GM18505 (cell line): ENCODE measurements at regions not wholly inside any gene's neighbourhood (a gene's known extent, or its start where the extent isn't known, plus 50 kb on each side); places are given as distances from the start of the nearest gene placed in this dataset.

ENCODE experiments used
- ATAC-seq: cut with Tn5 transposase; IDR thresholded peaks from one replicate; pipeline ENCODE4 v1.9.1; 2021; ENCODE audit not compliant: unreplicated experiment
- POLR2A ChIP-seq: IDR thresholded peaks from 4 replicates; pipeline ENCODE4 v1.6.1; 2011; ENCODE audit warnings: borderline replicate concordance; ENCODE audit not compliant: insufficient read depth, insufficient read length; ENCODE audit errors: extremely low read depth

- no peak for TF ChIP-seq POLR2A
- ATAC-seq = no peak
Observed at GRCh38 chr5:17794201-17794600, 159.9 kb downstream of the TAF11L14 start.

- no peak for ATAC-seq
- no peak for TF ChIP-seq POLR2A
Observed at GRCh38 chr5:17794815-17795214, 160.6 kb downstream of the TAF11L14 start.

- no peak for TF ChIP-seq POLR2A
- no peak for ATAC-seq
Observed at GRCh38 chr5:17796142-17796541, 161.9 kb downstream of the TAF11L14 start.

- ATAC-seq = no peak
- TF ChIP-seq POLR2A = no peak
Observed at GRCh38 chr5:17796757-17797396, 162.6 kb downstream of the TAF11L14 start.

- no peak for TF ChIP-seq POLR2A
- ATAC-seq = no peak
Observed at GRCh38 chr5:17799521-17799920, 165.3 kb downstream of the TAF11L14 start.

- TF ChIP-seq POLR2A = no peak
- no peak for ATAC-seq
Observed at GRCh38 chr5:17801595-17801994, 167.3 kb downstream of the TAF11L14 start.

- no peak for TF ChIP-seq POLR2A
- no peak for ATAC-seq
Observed at GRCh38 chr5:17802256-17802655, 168.0 kb downstream of the TAF11L14 start.

GRCh38 chr5:17803971-17804370 lies 169.7 kb downstream of the TAF11L14 start:
- no peak for ATAC-seq
- TF ChIP-seq POLR2A = no peak

GRCh38 chr5:17805227-17805825 lies 171.1 kb downstream of the TAF11L14 start:
- no peak for TF ChIP-seq POLR2A
- ATAC-seq = no peak

GRCh38 chr5:17806818-17807468 lies 172.7 kb downstream of the TAF11L14 start:
- no peak for TF ChIP-seq POLR2A
- no peak for ATAC-seq

GRCh38 chr5:17808566-17808965 lies 174.3 kb downstream of the TAF11L14 start:
- ATAC-seq = no peak
- TF ChIP-seq POLR2A = no peak

GRCh38 chr5:17810734-17811133 lies 176.5 kb downstream of the TAF11L14 start:
- no peak for ATAC-seq

GRCh38 chr5:17813214-17813613 lies 179.0 kb downstream of the TAF11L14 start:
- no peak for TF ChIP-seq POLR2A
- no peak for ATAC-seq

More at GRCh38 chr5:17810734-17811133, 176.5 kb downstream of the TAF11L14 start:
- TF ChIP-seq POLR2A = no peak

GRCh38 chr5:17816505-17816904 lies 182.2 kb downstream of the TAF11L14 start:
- ATAC-seq = no peak
- TF ChIP-seq POLR2A = no peak
